ENCODE measurements at regions not wholly inside any gene's neighbourhood (a gene's known extent, or its start where the extent isn't known, plus 50 kb on each side); places are given as distances from the start of the nearest gene placed in this dataset.

GRCh38 chr3:139132976-139133375 lies 88.3 kb upstream of the PRR23C start (continued):
- TF ChIP-seq, protein P1, sequence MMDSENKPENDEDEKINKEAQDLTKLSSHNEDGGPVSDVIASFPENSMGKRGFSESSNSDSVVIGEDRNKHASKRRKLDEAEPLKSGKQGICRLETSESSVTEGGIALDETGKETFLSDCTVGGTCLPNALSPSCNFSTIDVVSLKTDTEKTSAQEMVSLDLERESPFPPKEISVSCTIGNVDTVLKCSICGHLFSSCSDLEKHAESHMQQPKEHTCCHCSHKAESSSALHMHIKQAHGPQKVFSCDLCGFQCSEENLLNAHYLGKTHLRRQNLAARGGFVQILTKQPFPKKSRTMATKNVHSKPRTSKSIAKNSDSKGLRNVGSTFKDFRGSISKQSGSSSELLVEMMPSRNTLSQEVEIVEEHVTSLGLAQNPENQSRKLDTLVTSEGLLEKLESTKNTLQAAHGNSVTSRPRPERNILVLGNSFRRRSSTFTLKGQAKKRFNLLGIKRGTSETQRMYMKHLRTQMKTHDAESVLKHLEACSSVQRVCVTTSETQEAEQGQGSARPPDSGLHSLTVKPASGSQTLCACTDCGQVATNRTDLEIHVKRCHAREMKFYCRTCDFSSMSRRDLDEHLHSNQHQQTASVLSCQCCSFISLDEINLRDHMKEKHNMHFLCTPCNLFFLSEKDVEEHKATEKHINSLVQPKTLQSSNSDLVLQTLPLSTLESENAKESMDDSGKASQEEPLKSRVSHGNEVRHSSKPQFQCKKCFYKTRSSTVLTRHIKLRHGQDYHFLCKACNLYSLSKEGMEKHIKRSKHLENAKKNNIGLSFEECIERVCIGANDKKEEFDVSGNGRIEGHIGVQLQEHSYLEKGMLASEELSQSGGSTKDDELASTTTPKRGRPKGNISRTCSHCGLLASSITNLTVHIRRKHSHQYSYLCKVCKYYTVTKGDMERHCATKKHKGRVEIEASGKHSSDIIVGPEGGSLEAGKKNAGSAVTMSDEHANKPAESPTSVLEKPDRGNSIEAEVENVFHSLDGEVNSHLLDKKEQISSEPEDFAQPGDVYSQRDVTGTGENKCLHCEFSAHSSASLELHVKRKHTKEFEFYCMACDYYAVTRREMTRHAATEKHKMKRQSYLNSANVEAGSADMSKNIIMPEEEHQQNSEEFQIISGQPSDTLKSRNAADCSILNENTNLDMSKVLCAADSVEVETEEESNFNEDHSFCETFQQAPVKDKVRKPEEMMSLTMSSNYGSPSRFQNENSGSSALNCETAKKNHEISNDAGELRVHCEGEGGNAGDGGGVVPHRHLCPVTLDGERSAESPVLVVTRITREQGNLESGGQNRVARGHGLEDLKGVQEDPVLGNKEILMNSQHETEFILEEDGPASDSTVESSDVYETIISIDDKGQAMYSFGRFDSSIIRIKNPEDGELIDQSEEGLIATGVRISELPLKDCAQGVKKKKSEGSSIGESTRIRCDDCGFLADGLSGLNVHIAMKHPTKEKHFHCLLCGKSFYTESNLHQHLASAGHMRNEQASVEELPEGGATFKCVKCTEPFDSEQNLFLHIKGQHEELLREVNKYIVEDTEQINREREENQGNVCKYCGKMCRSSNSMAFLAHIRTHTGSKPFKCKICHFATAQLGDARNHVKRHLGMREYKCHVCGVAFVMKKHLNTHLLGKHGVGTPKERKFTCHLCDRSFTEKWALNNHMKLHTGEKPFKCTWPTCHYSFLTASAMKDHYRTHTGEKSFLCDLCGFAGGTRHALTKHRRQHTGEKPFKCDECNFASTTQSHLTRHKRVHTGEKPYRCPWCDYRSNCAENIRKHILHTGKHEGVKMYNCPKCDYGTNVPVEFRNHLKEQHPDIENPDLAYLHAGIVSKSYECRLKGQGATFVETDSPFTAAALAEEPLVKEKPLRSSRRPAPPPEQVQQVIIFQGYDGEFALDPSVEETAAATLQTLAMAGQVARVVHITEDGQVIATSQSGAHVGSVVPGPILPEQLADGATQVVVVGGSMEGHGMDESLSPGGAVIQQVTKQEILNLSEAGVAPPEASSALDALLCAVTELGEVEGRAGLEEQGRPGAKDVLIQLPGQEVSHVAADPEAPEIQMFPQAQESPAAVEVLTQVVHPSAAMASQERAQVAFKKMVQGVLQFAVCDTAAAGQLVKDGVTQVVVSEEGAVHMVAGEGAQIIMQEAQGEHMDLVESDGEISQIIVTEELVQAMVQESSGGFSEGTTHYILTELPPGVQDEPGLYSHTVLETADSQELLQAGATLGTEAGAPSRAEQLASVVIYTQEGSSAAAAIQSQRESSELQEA (CRISPR knock-in tag; IDR thresholded peaks at IDR 0.05; ENCODE audit: not compliant biosample characterization), result no peak
- TF ChIP-seq ZNF382 (CRISPR knock-in tag; IDR thresholded peaks at IDR 0.05; ENCODE audit: borderline replicate concordance), result no peak
- TF ChIP-seq SALL2 (CRISPR knock-in tag; IDR thresholded peaks at IDR 0.05), result no peak
- no peak for TF ChIP-seq ZNF567 (CRISPR knock-in tag; IDR thresholded peaks at IDR 0.05; ENCODE audit: borderline replicate concordance)
- TF ChIP-seq ZNF232 (CRISPR knock-in tag; IDR thresholded peaks at IDR 0.05; ENCODE audit: borderline replicate concordance), result no peak
